DND-41 (cell line): ENCODE measurements at regions not wholly inside any gene's neighbourhood (a gene's known extent, or its start where the extent isn't known, plus 50 kb on each side); places are given as distances from the start of the nearest gene placed in this dataset.

ENCODE experiments used
- EZH2 ChIP-seq: IDR thresholded peaks from 3 replicates; pipeline ENCODE4 v1.6.1; 2012; ENCODE audit warnings: borderline replicate concordance, low read depth, mild to moderate bottlenecking, moderate library complexity, low read length, inconsistent platforms; ENCODE audit not compliant: severe bottlenecking
- TF ChIP-seq, protein P1 (sequence below): IDR thresholded peaks from 2 replicates; pipeline ENCODE4 v1.5.1; 2012; ENCODE audit warnings: borderline replicate concordance, low read length, moderate library complexity, mild to moderate bottlenecking; ENCODE audit not compliant: poor library complexity, severe bottlenecking; ENCODE audit errors: extremely low read depth

DNA sequence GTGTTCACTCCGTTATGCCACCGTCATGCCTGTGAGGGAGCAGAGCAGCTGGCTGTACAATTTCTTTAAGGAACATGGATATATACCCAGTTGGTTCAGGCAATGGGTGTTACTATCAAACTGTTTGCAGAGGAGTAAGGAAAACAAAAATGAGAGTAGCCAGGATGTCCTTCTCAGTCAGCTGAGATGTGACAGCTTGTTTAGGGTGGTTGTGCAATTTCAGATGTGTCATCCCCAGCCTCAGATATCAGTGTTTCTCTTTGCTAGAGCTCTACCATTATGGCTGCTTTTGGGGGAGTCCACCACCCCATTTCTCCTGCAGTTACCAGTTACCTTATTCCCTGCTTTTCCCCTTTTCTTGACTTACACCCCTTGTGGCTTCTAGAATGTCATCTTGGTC, 135.2 kb upstream of the SLC24A2 start:
- TF ChIP-seq, protein P1, sequence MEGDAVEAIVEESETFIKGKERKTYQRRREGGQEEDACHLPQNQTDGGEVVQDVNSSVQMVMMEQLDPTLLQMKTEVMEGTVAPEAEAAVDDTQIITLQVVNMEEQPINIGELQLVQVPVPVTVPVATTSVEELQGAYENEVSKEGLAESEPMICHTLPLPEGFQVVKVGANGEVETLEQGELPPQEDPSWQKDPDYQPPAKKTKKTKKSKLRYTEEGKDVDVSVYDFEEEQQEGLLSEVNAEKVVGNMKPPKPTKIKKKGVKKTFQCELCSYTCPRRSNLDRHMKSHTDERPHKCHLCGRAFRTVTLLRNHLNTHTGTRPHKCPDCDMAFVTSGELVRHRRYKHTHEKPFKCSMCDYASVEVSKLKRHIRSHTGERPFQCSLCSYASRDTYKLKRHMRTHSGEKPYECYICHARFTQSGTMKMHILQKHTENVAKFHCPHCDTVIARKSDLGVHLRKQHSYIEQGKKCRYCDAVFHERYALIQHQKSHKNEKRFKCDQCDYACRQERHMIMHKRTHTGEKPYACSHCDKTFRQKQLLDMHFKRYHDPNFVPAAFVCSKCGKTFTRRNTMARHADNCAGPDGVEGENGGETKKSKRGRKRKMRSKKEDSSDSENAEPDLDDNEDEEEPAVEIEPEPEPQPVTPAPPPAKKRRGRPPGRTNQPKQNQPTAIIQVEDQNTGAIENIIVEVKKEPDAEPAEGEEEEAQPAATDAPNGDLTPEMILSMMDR, result no peak
- no peak for TF ChIP-seq EZH2
